T-cell (primary cell): ENCODE measurements at regions not wholly inside any gene's neighbourhood (a gene's known extent, or its start where the extent isn't known, plus 50 kb on each side); places are given as distances from the start of the nearest gene placed in this dataset.

Experiments used
- ATAC-seq, 4 experiments: fragments of 200-7000 bp in 3 of 4; fragments of 150-1000 bp in 1 of 4; cut with Tn5 transposase; replicated peaks in 1 of 4; 1 replicate in 3 of 4; 2 replicates in 1 of 4; pipeline ENCODE4 v1.10.0; 2021; ENCODE audit warnings: moderate library complexity in 3 of 4, mild to moderate bottlenecking in 2 of 4, moderate number of reproducible peaks in 1 of 4
- CTCF ChIA-PET, 2 donors: fragments of 300-600 bp; sonication (Branson Sonifier 250); formaldehyde crosslinking; loops; one replicate each; lab custom pipeline; 2022; ENCODE audit warnings: antibody characterized with exemption in 2 of 2; lab: Charles Lee
- POLR2A ChIA-PET, 2 donors: fragments of 300-600 bp; sonication (Branson Sonifier 250); formaldehyde crosslinking; loops; one replicate each; lab custom pipeline; 2022; ENCODE audit warnings: antibody characterized with exemption in 2 of 2; lab: Charles Lee
- DNase-seq, 35 experiments: peaks; one replicate each; pipeline versions ENCODE4 v3.0.0 to v3.0.0-alpha.2; 2013 to 2023
- H3K27ac ChIP-seq: one replicate; pipeline ENCODE4 v1.5.1; 2013; ENCODE audit warnings: low read length
- H3K27me3 ChIP-seq, 2 experiments: replicated peaks in 1 of 2; 1 replicate in 1 of 2; 2 replicates in 1 of 2; pipeline versions ENCODE4 v1.6.1 to v1.7.0; 2013; ENCODE audit warnings: low read length in 1 of 2, mixed read lengths in 1 of 2; ENCODE audit not compliant: control insufficient read depth in 2 of 2, insufficient read depth in 2 of 2; ENCODE audit errors: extremely low read depth in 1 of 2
- H3K36me3 ChIP-seq, 2 donors: 1 replicate in 1 of 2; 2 replicates in 1 of 2; pipeline versions ENCODE4 v1.6.1 to v1.7.0; 2013; ENCODE audit warnings: low read length in 1 of 2; ENCODE audit not compliant: control insufficient read depth in 2 of 2, insufficient read depth in 1 of 2; ENCODE audit errors: extremely low read depth in 1 of 2
- H3K4me1 ChIP-seq, 2 experiments: 1 replicate in 1 of 2; 2 replicates in 1 of 2; pipeline versions ENCODE4 v1.6.1 to v1.7.0; 2013; ENCODE audit warnings: low read length in 2 of 2, mixed read lengths in 1 of 2; ENCODE audit not compliant: insufficient read depth in 2 of 2, control insufficient read depth in 1 of 2; ENCODE audit errors: extremely low read depth in 1 of 2
- H3K4me3 ChIP-seq, 2 donors: 1 replicate in 1 of 2; 2 replicates in 1 of 2; pipeline versions ENCODE4 v1.5.1 to v1.7.0; 2013; ENCODE audit warnings: mild to moderate bottlenecking in 2 of 2, low read length in 1 of 2, moderate library complexity in 1 of 2; ENCODE audit not compliant: control insufficient read depth in 1 of 2; ENCODE audit errors: extremely low read depth in 1 of 2
- H3K9me3 ChIP-seq: 2 replicates; pipeline ENCODE4 v1.7.0; 2013
- H3K27ac Mint-ChIP-seq, 2 donors: one replicate each; pipeline ENCODE4 v1.8.0; 2020 to 2021; ENCODE audit warnings: mild to moderate bottlenecking in 2 of 2, mixed read lengths in 2 of 2
- H3K27me3 Mint-ChIP-seq, 2 donors: one replicate each; pipeline ENCODE4 v1.8.0; 2021 to 2022; ENCODE audit warnings: mixed read lengths in 2 of 2
- H3K36me3 Mint-ChIP-seq: one replicate; pipeline ENCODE4 v1.8.0; 2021; ENCODE audit warnings: mixed read lengths
- H3K4me1 Mint-ChIP-seq, 3 donors: one replicate each; pipeline ENCODE4 v1.8.0; 2020 to 2022; ENCODE audit warnings: mixed read lengths in 3 of 3, mild to moderate bottlenecking in 1 of 3
- H3K4me3 Mint-ChIP-seq, 3 donors: one replicate each; pipeline ENCODE4 v1.8.0; 2020 to 2022; ENCODE audit warnings: mild to moderate bottlenecking in 3 of 3, mixed read lengths in 3 of 3, moderate library complexity in 3 of 3
- H3K9me3 Mint-ChIP-seq, 3 donors: one replicate each; pipeline ENCODE4 v1.8.0; 2020 to 2022; ENCODE audit warnings: mixed read lengths in 3 of 3
- WGBS: methylation state at CpG from one replicate; pipeline ENCODE4 v1.1.5; 2013; ENCODE audit warnings: missing lambda C conversion rate; ENCODE audit not compliant: insufficient coverage; 5-methylcytosine and 5-hydroxymethylcytosine counted together

- Histone ChIP-seq H3K27ac (no peak overlapping the region), H3K4me3 (no peak overlapping the region), H3K9me3 (no peaks in the 10 kb centered on the region), H3K27me3 (peaks cover 0 to 24% of the 10 kb centered on the region in 2 experiments), H3K4me1 (no peaks in the 10 kb centered on the region), H3K36me3 (no peaks in the 10 kb centered on the region)
- WGBS, result 77% methylated on average over 11 of the region's 19 CpGs
- ChIA-PET POLR2A (no interaction called here), CTCF (no interaction called here)
- Mint-ChIP-seq H3K27ac (no peak overlapping the region), H3K9me3 (no peaks in the 10 kb centered on the region), H3K36me3 (no peaks in the 10 kb centered on the region), H3K4me3 (no peak overlapping the region), H3K27me3 (peaks cover 3 to 4% of the 10 kb centered on the region in 2 donors), H3K4me1 (no peaks in the 10 kb centered on the region)
- ATAC-seq, result no peak
- no peak for DNase-seq
Observed at GRCh38 chr6:169075211-169075914, 178.3 kb downstream of the THBS2 start.

DNA sequence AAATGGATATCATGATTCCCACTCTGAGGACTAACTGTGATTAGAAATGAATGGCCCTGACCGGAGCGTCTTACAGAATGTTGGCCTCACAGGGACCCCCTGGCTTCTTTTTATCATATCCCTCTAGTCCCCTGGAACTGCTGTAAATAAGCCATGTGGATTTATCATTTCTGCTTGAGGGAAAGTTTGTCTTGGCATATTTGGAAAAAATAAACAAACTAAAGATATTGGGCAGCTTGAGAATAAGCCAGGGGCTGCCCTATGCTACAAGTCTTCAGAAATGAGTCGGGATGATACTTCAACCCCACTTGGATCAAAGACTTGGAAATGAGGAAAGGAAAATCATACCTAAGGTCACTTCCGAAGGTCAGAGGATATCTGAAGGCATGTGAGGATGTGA, 179.1 kb downstream of the THBS2 start:
- Histone ChIP-seq H3K9me3 (no peaks in the 10 kb centered on the region), H3K36me3 (no peaks in the 10 kb centered on the region), H3K4me3 (no peak overlapping the region), H3K27ac (no peak overlapping the region), H3K27me3 (peaks cover 0 to 24% of the 10 kb centered on the region in 2 experiments), H3K4me1 (no peaks in the 10 kb centered on the region)
- Mint-ChIP-seq H3K27me3 (peaks cover 3 to 8% of the 10 kb centered on the region in 2 donors), H3K4me3 (no peak overlapping the region), H3K9me3 (peaks cover 0 to 2% (median 0%) of the 10 kb centered on the region in 3 donors), H3K27ac (no peak overlapping the region), H3K36me3 (no peaks in the 10 kb centered on the region), H3K4me1 (no peaks in the 10 kb centered on the region)
- ATAC-seq, result no peak
- CTCF ChIA-PET, result no interaction called here
- POLR2A ChIA-PET, result no interaction called here
- no CpG with 5 or more reads among the region's 4 CpGs for WGBS
- no peak for DNase-seq

DNA sequence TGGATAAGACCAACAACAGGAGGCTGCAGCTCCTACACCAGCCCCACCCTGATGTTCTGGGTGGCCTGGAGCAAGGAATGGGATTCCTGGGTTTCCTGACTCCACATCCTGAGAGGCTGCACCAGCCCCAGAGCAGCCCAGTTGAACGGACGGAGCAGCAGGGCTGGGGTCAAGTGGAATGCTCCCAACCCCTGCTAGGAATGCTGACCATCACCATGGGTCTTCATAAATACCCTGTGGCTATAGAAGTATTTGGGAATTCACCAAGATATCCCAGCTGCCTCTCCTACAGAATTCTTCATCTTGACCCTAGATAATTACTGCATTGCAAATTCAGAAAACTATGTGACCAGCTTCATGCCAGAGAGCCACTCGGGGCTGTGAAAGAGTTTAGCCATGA, 180.3 kb downstream of the THBS2 start:
- H3K27ac Mint-ChIP-seq, result no peak overlapping the region
- peaks cover 0 to 18% of the 10 kb centered on the region in 2 experiments for H3K27me3 ChIP-seq
- peaks cover 0 to 4% (median 0%) of the 10 kb centered on the region in 3 donors for H3K9me3 Mint-ChIP-seq
- ChIA-PET POLR2A (interaction anchor here in 1 of 2 donors (0.6 kb wide), 1 partner anchor 131 kb away, joined by 3 read pairs; no protein-coding TSS in a partner anchor), CTCF (no interaction called here)
- no peak overlapping the region for H3K27ac ChIP-seq
- H3K4me3 Mint-ChIP-seq, result no peak overlapping the region
- 72% methylated on average over 2 of the region's 3 CpGs for WGBS
- H3K4me1 Mint-ChIP-seq, result no peaks in the 10 kb centered on the region
- ATAC-seq, result no peak
- H3K4me3 ChIP-seq, result no peak overlapping the region
- peaks cover 3 to 8% of the 10 kb centered on the region in 2 donors for H3K27me3 Mint-ChIP-seq
- no peaks in the 10 kb centered on the region for H3K4me1 ChIP-seq
- no peaks in the 10 kb centered on the region for H3K36me3 ChIP-seq
- no peaks in the 10 kb centered on the region for H3K9me3 ChIP-seq
- H3K36me3 Mint-ChIP-seq, result no peaks in the 10 kb centered on the region
- DNase-seq, result no peak

DNA sequence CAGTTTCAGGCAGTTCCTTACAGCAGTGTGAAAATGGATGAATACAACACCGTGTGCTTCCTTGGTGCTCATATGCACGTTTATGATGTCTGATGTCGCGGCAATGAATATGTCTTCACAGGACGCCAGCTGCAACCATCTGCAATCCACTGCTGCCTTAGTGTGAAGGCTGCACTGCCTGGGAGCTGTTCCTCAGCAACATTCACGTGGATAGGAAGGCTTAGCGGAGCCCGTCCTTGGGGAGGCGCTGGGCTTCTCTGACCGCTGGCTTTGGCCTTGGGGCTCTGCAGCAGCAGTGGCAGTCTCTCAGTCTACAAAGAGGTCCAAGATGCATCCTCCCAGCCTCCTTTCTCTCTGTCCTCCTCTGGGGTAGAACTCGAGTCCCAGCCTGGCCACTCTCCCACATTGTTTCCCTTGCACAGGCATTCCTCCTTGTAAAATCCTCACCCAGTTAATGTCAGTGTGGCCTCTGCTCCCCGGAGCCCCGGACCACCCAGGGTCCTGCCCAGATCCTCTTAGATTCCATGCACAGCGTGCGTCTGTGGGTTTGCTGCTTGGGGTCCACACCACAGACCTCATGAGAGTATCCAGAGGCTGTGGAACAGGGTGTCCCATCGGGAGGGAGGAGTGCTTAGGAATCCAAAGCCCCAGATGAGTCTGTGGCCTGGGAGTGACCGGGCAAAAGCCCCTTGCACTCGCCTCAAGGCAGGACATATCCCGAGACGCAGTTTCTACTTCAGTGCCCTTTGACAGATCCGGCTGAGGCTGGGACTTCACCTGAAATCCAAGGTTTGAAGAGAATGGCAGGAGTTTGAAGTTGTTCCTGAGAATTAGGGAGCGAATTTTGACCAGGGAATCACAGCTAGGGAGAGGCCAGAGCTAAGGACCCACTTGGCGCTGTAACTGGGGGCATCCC, 181.3 kb downstream of the THBS2 start:
- no peak for ATAC-seq
- Histone ChIP-seq H3K4me1 (no peaks in the 10 kb centered on the region), H3K9me3 (no peaks in the 10 kb centered on the region), H3K4me3 (no peak overlapping the region), H3K36me3 (no peaks in the 10 kb centered on the region), H3K27me3 (peaks cover 0 to 17% of the 10 kb centered on the region in 2 experiments), H3K27ac (no peak overlapping the region)
- 80% methylated on average over 21 of the region's 23 CpGs for WGBS
- H3K4me1 Mint-ChIP-seq, result no peaks in the 10 kb centered on the region
- ChIA-PET POLR2A (no interaction called here), CTCF (no interaction called here)
- no peaks in the 10 kb centered on the region for H3K36me3 Mint-ChIP-seq
- peaks cover 0 to 4% (median under 1%) of the 10 kb centered on the region in 3 donors for H3K9me3 Mint-ChIP-seq
- peaks cover 3 to 8% of the 10 kb centered on the region in 2 donors for H3K27me3 Mint-ChIP-seq
- no peak overlapping the region for H3K4me3 Mint-ChIP-seq
- no peak for DNase-seq
- no peak overlapping the region for H3K27ac Mint-ChIP-seq

DNA sequence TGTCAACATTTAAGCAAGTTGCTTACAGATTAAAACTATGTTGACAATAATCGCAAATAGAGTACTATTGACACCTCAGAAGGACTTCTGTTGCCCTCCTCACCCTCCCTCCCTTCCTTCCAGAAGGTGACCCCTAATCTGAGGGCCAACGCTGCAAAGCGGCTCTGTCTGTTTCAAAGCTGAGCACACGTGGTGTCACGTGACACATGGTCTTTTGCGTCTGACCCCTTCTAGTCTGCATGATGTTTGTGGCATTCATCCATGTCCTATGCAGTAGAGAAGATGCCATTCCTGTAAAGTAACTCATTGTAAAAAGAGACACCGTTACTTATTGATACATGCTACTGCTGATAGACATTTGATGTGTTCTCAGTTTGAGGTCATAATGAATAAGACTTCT, 182.3 kb downstream of the THBS2 start:
- WGBS, result 79% methylated on average over 6 of the region's 7 CpGs
- Mint-ChIP-seq H3K4me3 (no peak overlapping the region), H3K27me3 (peaks cover 3 to 4% of the 10 kb centered on the region in 2 donors), H3K4me1 (no peaks in the 10 kb centered on the region), H3K9me3 (peaks cover 0 to 10% (median 3%) of the 10 kb centered on the region in 3 donors), H3K36me3 (no peaks in the 10 kb centered on the region), H3K27ac (no peak overlapping the region)
- Histone ChIP-seq H3K36me3 (no peaks in the 10 kb centered on the region), H3K27me3 (peaks cover 0 to 10% of the 10 kb centered on the region in 2 experiments), H3K27ac (no peak overlapping the region), H3K4me1 (no peaks in the 10 kb centered on the region), H3K9me3 (no peaks in the 10 kb centered on the region), H3K4me3 (no peak overlapping the region)
- ATAC-seq (no peak), DNase-seq (no peak)
- ChIA-PET CTCF (interaction anchor here in 1 of 2 donors (0.7 kb wide), 1 partner anchor 39 kb away, joined by 3 read pairs; no protein-coding TSS in a partner anchor), POLR2A (no interaction called here)

DNA sequence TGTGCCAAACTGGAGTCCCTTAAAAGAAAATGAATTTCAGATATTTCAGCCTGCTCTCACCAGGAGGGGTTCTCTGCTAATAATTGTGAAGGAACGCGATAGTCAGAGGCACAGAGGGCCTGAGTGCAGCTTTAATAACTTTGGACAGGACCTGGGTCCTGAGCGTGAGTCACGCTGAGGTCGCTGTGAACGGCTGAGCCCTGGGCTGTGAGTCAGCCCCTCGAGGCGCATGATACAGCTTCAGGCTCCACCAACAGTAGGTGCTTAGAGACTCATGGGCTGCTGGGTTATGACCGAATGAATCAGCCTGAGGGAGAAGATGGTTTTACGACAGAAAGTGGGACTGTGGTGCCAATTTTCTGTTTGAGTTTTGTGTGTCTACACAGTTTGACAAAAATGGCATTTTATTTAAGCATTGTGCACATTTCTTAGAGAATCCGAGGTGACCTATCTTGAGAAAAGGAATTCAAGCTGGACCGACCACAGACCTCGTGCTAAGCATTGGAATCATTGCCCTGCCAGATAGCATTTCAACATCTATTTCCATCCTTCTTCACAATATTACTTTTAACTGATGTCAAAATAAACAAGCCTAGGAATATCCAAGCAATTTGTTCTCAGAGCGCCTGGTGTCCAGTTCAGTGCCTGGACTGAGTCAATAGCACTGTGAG, 183.0 kb downstream of the THBS2 start:
- Mint-ChIP-seq H3K9me3 (peaks cover 0 to 10% (median 3%) of the 10 kb centered on the region in 3 donors), H3K27ac (no peak overlapping the region)
- H3K27ac ChIP-seq, result no peak overlapping the region

More for the DNA sequence above, 183.0 kb downstream of the THBS2 start:
- Mint-ChIP-seq H3K36me3 (no peaks in the 10 kb centered on the region), H3K4me1 (no peaks in the 10 kb centered on the region), H3K4me3 (no peak overlapping the region), H3K27me3 (peaks cover 3 to 5% of the 10 kb centered on the region in 2 donors)
- peaks cover 0 to 7% of the 10 kb centered on the region in 2 experiments for H3K27me3 ChIP-seq
- ChIA-PET POLR2A (no interaction called here), CTCF (interaction anchor here in 1 of 2 donors (0.7 kb wide), 1 partner anchor 40 kb away, joined by 3 read pairs; no protein-coding TSS in a partner anchor)
- ATAC-seq, result no peak
- no peak for DNase-seq
- no peaks in the 10 kb centered on the region for H3K9me3 ChIP-seq
- H3K4me1 ChIP-seq, result no peaks in the 10 kb centered on the region
- no peaks in the 10 kb centered on the region for H3K36me3 ChIP-seq
- no peak overlapping the region for H3K4me3 ChIP-seq
- 77% methylated on average over 13 of the region's 14 CpGs for WGBS
